HEK293T (cell line): ENCODE measurements at regions not wholly inside any gene's neighbourhood (a gene's known extent, or its start where the extent isn't known, plus 50 kb on each side); places are given as distances from the start of the nearest gene placed in this dataset.

Source experiments
- FOXM1 ChIP-seq: fragments of 450-650 bp; IDR thresholded peaks from 2 replicates; pipeline ENCODE4 v1.6.1; 2017; ENCODE audit warnings: mild to moderate bottlenecking, borderline replicate concordance
- NFRKB ChIP-seq: fragments of 450-650 bp; IDR thresholded peaks from 2 replicates; pipeline ENCODE4 v1.6.1; 2016; ENCODE audit warnings: mild to moderate bottlenecking, moderate library complexity
- SP1 ChIP-seq: fragments of 450-650 bp; IDR thresholded peaks from 2 replicates; pipeline ENCODE4 v1.6.1; 2017
- SUZ12 ChIP-seq: fragments of 450-650 bp; IDR thresholded peaks from 2 replicates; pipeline ENCODE4 v1.6.1; 2016; ENCODE audit warnings: mild to moderate bottlenecking

DNA sequence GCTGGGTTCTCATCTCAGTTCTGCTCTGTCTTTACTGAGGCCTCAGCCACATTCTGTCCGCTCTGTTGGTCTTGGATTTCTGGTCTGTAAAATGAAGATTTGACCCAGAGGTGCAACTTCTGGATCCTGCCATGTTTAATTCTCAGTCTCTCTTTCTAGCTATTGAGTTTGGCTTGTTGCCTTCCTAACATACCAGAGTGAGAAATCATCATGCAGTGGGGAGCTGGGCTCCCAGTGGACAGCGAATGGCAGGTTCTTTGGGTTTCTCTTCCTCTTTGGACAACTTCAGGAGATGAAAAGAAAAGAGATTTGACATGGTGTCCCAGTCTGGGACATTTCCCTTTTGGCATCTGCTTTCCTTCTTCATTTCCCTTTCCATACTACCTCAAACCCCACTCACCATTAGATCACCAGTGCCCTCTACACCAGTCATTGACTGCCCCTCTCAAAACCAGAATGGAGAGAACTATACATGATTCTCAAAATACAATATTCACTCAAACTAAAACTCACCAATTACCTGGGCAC lies 334.7 kb downstream of the ACTL7B start:
- no peak for TF ChIP-seq SP1
- TF ChIP-seq FOXM1: no peak
- no peak for TF ChIP-seq NFRKB
- TF ChIP-seq SUZ12: no peak
